HuH-7.5 (cell line): ENCODE measurements at regions not wholly inside any gene's neighbourhood (a gene's known extent, or its start where the extent isn't known, plus 50 kb on each side); places are given as distances from the start of the nearest gene placed in this dataset.
A peak's percentile ranks its signal among the peaks of the same experiment; 100 is the strongest.
"Not testable (repeated sequence)": the region's sequence is repeated elsewhere in the genome, so short reads cannot be mapped to it uniquely, and the experiment has no call there.

ENCODE experiments used
- DNase-seq: peaks from one replicate; pipeline ENCODE4 v3.0.0; 2011; ENCODE audit warnings: low spot score

GRCh38 chr17:18546514-18547398, 70.2 kb downstream of the LGALS9C start:
- not testable (repeated sequence) for DNase-seq

GRCh38 chr17:18557086-18557485, 80.5 kb downstream of the LGALS9C start:
- not testable (repeated sequence) for DNase-seq

DNA sequence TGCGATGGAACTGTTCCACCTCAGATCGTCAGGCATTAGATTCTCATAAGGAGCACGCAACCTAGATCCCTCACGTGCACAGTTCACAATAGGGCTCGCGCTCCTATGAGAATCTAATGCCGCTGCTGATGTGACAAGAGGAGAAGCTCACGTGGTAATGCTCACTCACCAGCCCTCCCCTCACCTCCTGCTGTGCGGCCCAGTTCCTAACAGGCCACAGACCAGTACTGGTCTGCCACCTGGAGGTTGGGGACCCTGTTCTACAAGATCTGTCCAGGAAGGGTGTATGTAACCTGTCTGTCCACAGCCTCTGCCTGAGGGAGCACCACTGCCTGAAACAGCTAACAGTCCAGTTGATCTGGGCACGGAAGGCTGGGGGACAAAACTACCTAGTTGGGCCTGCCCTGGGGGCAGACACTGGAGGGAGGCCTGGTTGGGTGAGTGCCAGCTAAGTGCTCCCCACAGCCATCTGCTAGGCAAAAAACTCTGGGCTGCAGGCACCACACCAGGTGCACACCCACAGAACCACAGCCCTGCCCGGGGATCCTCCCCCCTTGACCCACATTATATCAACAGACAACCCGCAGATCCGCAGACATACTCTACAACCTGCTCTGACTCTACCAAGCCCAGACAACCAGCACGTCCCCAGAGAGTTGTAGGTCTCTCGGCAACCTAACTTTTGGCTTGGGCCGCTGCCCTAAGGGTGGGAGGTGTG, 80.7 kb downstream of the TBC1D28 start:
- not testable (repeated sequence) for DNase-seq

- DNase-seq = peak; percentile 1
Observed at GRCh38 chr17:18564099-18564448, 80.1 kb downstream of the TBC1D28 start.

DNA sequence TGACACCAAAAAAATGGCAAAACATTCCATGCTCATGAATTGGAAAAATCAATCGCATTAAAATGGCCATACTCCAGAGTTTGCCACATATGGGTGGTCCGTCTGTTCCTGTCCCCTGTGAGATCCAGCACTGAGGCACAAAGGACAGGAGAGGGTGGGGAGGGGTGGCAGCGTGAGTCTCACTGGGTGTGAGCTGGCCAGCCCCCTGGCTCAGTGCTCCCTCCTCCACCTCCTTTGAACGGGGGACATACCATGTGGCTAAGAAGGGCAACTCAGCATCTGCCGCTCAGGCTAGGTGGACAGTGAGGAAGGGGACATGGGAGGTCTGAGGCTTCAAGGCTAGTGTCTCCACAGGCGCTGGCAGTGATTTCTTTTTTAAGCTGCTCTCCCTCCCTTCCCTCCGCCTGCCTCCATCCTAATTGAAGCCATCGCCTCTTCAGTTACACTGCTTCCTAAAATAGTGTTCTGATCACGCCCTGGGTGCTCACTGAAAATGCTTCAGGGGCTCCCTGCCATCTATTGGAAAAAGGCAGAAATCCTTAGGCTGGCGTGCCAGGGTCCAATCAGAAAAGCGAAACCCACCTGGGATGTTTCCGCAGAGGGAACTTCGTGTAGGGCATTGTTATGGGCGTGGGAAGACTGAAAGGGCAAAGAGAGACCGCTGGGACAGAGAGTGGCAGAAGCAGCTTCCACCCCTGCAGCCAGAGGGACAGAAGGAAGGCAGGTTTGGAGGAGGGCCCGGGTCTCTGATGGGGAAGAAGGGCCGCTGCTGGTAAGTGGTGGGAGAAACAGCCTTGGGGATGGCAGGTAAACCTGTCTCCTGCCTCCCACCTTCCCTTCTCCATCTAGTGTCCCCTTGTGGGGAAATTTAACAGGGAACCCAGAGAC, 75.8 kb downstream of the TBC1D28 start:
- DNase-seq = not testable (repeated sequence)

GRCh38 chr17:18569489-18569913, 74.7 kb downstream of the TBC1D28 start:
- DNase-seq = not testable (repeated sequence)

GRCh38 chr17:18572536-18572935, 71.7 kb downstream of the TBC1D28 start:
- not testable (repeated sequence) for DNase-seq

DNA sequence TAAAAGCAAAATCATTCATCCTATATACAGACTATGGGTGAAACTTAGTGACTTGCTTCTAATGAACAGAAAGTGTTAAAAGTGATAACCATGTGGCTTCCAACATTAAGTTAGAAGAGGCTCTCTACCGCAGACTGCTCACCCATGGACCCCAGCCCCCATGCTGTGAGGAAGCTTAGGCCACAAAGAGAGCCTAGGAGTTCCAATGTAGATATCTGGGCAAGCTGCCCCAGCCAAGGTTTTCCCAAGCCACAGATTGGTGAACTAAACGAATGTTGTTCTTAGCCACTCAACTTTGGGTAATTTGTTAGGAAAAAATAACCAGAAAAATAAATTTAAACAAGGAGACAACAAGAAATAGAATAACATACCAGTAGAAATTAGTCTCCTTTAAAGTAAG, 70.1 kb downstream of the TBC1D28 start:
- DNase-seq = not testable (repeated sequence)
